Activated B cell treated with CpG ODN at 0.5 μM for 24 hours (primary cell): ENCODE measurements at regions not wholly inside any gene's neighbourhood (a gene's known extent, or its start where the extent isn't known, plus 50 kb on each side); places are given as distances from the start of the nearest gene placed in this dataset.

Experiments
- ATAC-seq: fragments of 200-7000 bp; cut with Tn5 transposase; one replicate; pipeline ENCODE4 v1.10.0; 2021; ENCODE audit warnings: low read depth, mild to moderate bottlenecking, moderate library complexity
- CTCF ChIA-PET: fragments of 350-600 bp; sonication (Branson Sonifier 250); formaldehyde crosslinking; loops from one replicate; lab custom pipeline; 2021; ENCODE audit warnings: antibody characterized with exemption; lab: Charles Lee
- POLR2A ChIA-PET: fragments of 350-600 bp; sonication (Branson Sonifier 250); formaldehyde crosslinking; loops from one replicate; lab custom pipeline; 2021; ENCODE audit warnings: antibody characterized with exemption; lab: Charles Lee
- DNase-seq: peaks from one replicate; pipeline ENCODE4 v3.0.0; 2022
- H3K27ac Mint-ChIP-seq: one replicate; pipeline ENCODE4 v1.8.0; 2020; ENCODE audit warnings: mixed read lengths
- H3K27me3 Mint-ChIP-seq: one replicate; pipeline ENCODE4 v1.8.0; 2021; ENCODE audit warnings: mixed read lengths
- H3K36me3 Mint-ChIP-seq: one replicate; pipeline ENCODE4 v1.8.0; 2021; ENCODE audit warnings: low read depth, mixed read lengths
- H3K4me1 Mint-ChIP-seq: one replicate; pipeline ENCODE4 v1.8.0; 2021; ENCODE audit warnings: mixed read lengths
- H3K4me3 Mint-ChIP-seq: one replicate; pipeline ENCODE4 v1.8.0; 2020; ENCODE audit warnings: mild to moderate bottlenecking, mixed read lengths
- H3K9me3 Mint-ChIP-seq: one replicate; pipeline ENCODE4 v1.8.0; 2020; ENCODE audit warnings: mixed read lengths
- CTCF ChIP-seq: fragments of 200-600 bp; IDR thresholded peaks from one replicate; pipeline ENCODE4 v1.8.0; 2022; ENCODE audit warnings: antibody characterized with exemption, mild to moderate bottlenecking
- intact Hi-C: fragments of 100-400 bp; cut with micrococcal nuclease; formaldehyde crosslinking; loops from one replicate; pipeline ENCODE4 v1.15.1; 2024

- ATAC-seq (no peak), DNase-seq (no peak)
- Mint-ChIP-seq H3K9me3 (no peaks in the 10 kb centered on the region), H3K27me3 (peaks cover 5% of the 10 kb centered on the region), H3K36me3 (no peaks in the 10 kb centered on the region), H3K4me3 (no peak overlapping the region), H3K4me1 (no peaks in the 10 kb centered on the region), H3K27ac (no peak overlapping the region)
- intact Hi-C loops, result no loop called here
- TF ChIP-seq CTCF, result no peak
- CTCF ChIA-PET, result no interaction called here
- POLR2A ChIA-PET, result no interaction called here
These were observed 91.2 kb upstream of the SULF2 start for GRCh38 chr20:47876311-47877088.

GRCh38 chr20:47875297-47876025 is 90.2 kb upstream of the SULF2 start:
- Mint-ChIP-seq H3K4me1 (no peaks in the 10 kb centered on the region), H3K4me3 (no peak overlapping the region), H3K9me3 (no peaks in the 10 kb centered on the region), H3K27me3 (peaks cover 5% of the 10 kb centered on the region), H3K36me3 (no peaks in the 10 kb centered on the region), H3K27ac (no peak overlapping the region)
- no peak for DNase-seq
- intact Hi-C loops, result no loop called here
- no peak for TF ChIP-seq CTCF
- ChIA-PET POLR2A (no interaction called here), CTCF (no interaction called here)
- no peak for ATAC-seq

- H3K27me3 Mint-ChIP-seq, result peaks cover 12% of the 10 kb centered on the region
- intact Hi-C loops, result no loop called here
- no peak for TF ChIP-seq CTCF
- no peak overlapping the region for H3K4me3 Mint-ChIP-seq
- H3K9me3 Mint-ChIP-seq, result no peaks in the 10 kb centered on the region
- ChIA-PET POLR2A (no interaction called here), CTCF (no interaction called here)
- H3K36me3 Mint-ChIP-seq, result no peaks in the 10 kb centered on the region
- H3K27ac Mint-ChIP-seq, result no peak overlapping the region
- ATAC-seq (no peak), DNase-seq (no peak)
- no peaks in the 10 kb centered on the region for H3K4me1 Mint-ChIP-seq
These were observed 87.1 kb upstream of the SULF2 start for GRCh38 chr20:47872341-47872740.

GRCh38 chr20:47870475-47870874 is 85.2 kb upstream of the SULF2 start:
- DNase-seq (no peak), ATAC-seq (no peak)
- no peak for TF ChIP-seq CTCF
- H3K4me3 Mint-ChIP-seq, result no peak overlapping the region
- H3K4me1 Mint-ChIP-seq, result no peaks in the 10 kb centered on the region
- POLR2A ChIA-PET, result no interaction called here
- no peaks in the 10 kb centered on the region for H3K9me3 Mint-ChIP-seq
- intact Hi-C loops, result no loop called here
- no peak overlapping the region for H3K27ac Mint-ChIP-seq
- no peaks in the 10 kb centered on the region for H3K36me3 Mint-ChIP-seq
- CTCF ChIA-PET, result no interaction called here
- H3K27me3 Mint-ChIP-seq, result peaks cover 22% of the 10 kb centered on the region

- no peak overlapping the region for H3K4me3 Mint-ChIP-seq
- DNase-seq (no peak), ATAC-seq (no peak)
- CTCF ChIA-PET, result no interaction called here
- no peak for TF ChIP-seq CTCF
- no peak overlapping the region for H3K27ac Mint-ChIP-seq
- no peaks in the 10 kb centered on the region for H3K4me1 Mint-ChIP-seq
- H3K9me3 Mint-ChIP-seq, result no peaks in the 10 kb centered on the region
- peaks cover 24% of the 10 kb centered on the region for H3K27me3 Mint-ChIP-seq
- no peaks in the 10 kb centered on the region for H3K36me3 Mint-ChIP-seq
- POLR2A ChIA-PET, result no interaction called here
- intact Hi-C loops, result no loop called here
These were observed 83.5 kb upstream of the SULF2 start for GRCh38 chr20:47868744-47869143.
